Heart left ventricle (tissue), 13 donors: ENCODE measurements at regions not wholly inside any gene's neighbourhood (a gene's known extent, or its start where the extent isn't known, plus 50 kb on each side); places are given as distances from the start of the nearest gene placed in this dataset.

ENCODE experiments used
- POLR2A ChIP-seq, 2 donors: fragments of 450-650 bp; IDR thresholded peaks; one replicate each; pipeline ENCODE4 v1.6.1; 2017; ENCODE audit warnings: antibody characterized with exemption in 2 of 2, mild to moderate bottlenecking in 2 of 2, moderate library complexity in 2 of 2
- TF ChIP-seq, protein P1 (sequence below), 12 donors: fragments of 200-600 bp; sonication (generic) in 4 of 12; IDR thresholded peaks; one replicate each; pipeline versions ENCODE4 v1.5.0 to v1.8.0; 2018 to 2022; ENCODE audit warnings: antibody characterized with exemption in 12 of 12, mild to moderate bottlenecking in 5 of 12
- donor health status: ischemic (EF 13 %, LVEDD 7.1; RV severe dilation, severe dysfunction).
- donor health status: DM: no; HTN: yes; CAD: no.
- donor health status: DM: no; HTN: no; CAD: no.
- donor health status: ischemic (EF 25% LVEDD 6.9; RV normal size, moderate dysfunction).
- donor health status: ischemic (EF 25% LVEDD 5.7; RV mildly dilated, moderate dysfunction).
- donor health status: ischemic (EF 35%, LVEDD 5.7; RV mildly dilated, moderate dysfunction).
- donor health status: nonischemic (EF 11% LVEDD 7.7; RV severe dilation, severe dysfunction).
- donor health status: DM: yes; HTN: yes; CAD: no.
- donor health status: PGD.
- donor health status: ischemic (EF 29% LVEDD 5.4; RV normal size, mild dysfunction).
- donor health status: nonischemic (EF 23%, LVEDD 6.1; RV moderate dilation, normal function).

DNA sequence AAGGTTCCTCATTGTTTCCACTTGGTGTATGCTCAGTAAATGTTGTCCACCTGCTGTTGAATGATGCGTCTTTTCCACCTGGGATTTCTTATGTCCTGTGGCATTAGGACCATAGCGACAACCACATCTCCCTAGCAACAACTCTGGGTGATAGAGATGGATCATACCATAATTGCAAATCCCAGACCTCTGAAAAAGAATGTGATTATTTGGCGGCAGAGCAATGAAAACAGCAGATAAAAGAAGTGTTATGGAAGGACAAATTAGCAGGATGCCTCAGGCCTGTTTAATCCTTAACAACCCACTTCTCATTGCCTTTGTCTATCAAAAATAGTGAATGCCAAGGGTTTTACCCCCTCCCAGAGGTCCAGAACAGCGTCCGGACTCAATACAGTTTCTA lies 278.9 kb downstream of the TSN start:
- TF ChIP-seq, protein P1, sequence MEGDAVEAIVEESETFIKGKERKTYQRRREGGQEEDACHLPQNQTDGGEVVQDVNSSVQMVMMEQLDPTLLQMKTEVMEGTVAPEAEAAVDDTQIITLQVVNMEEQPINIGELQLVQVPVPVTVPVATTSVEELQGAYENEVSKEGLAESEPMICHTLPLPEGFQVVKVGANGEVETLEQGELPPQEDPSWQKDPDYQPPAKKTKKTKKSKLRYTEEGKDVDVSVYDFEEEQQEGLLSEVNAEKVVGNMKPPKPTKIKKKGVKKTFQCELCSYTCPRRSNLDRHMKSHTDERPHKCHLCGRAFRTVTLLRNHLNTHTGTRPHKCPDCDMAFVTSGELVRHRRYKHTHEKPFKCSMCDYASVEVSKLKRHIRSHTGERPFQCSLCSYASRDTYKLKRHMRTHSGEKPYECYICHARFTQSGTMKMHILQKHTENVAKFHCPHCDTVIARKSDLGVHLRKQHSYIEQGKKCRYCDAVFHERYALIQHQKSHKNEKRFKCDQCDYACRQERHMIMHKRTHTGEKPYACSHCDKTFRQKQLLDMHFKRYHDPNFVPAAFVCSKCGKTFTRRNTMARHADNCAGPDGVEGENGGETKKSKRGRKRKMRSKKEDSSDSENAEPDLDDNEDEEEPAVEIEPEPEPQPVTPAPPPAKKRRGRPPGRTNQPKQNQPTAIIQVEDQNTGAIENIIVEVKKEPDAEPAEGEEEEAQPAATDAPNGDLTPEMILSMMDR (IDR thresholded peaks at IDR 0.05) = no peak
- TF ChIP-seq POLR2A (IDR thresholded peaks at IDR 0.05) = no peak
